Hepatocyte (in vitro differentiated cells): ENCODE measurements at regions not wholly inside any gene's neighbourhood (a gene's known extent, or its start where the extent isn't known, plus 50 kb on each side); places are given as distances from the start of the nearest gene placed in this dataset.

Experiments used
- EZH2 ChIP-seq: fragments of 200-600 bp; sonication (generic); IDR thresholded peaks from 2 replicates; pipeline ENCODE4 v1.6.1; 2016; ENCODE audit warnings: antibody characterized with exemption, mild to moderate bottlenecking, borderline replicate concordance
- EZH2phosphoT487 ChIP-seq: fragments of 200-600 bp; sonication (generic); IDR thresholded peaks from one replicate; pipeline ENCODE4 v1.6.1; 2018; ENCODE audit warnings: antibody characterized with exemption, mild to moderate bottlenecking, low read depth, moderate library complexity; ENCODE audit not compliant: unreplicated experiment, severe bottlenecking
- TF ChIP-seq, protein P1 (sequence below): fragments of 200-600 bp; sonication (generic); IDR thresholded peaks from 2 replicates; pipeline ENCODE4 v1.5.1; 2016; ENCODE audit warnings: antibody characterized with exemption, mild to moderate bottlenecking; ENCODE audit not compliant: poor library complexity

DNA sequence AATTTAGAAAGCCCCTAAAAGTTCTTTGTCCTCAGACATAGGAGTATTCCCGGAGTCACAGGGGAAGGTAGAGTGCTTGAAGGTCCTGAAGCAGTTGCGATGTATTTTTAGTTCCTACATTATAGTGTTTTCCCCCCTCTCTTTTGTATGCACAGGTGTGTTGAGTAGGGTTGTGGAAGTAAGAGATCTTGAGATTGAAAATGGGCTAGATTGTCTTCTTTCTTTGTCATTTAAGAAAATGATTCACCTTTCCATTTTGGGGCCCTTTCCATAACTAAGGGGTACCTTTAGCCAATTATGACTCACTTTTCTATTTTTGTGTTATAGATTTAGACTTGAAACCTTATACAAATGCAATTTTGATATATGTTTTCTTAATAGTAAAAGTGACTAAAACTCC, 75.8 kb upstream of the AFF2 start:
- TF ChIP-seq, protein P1, sequence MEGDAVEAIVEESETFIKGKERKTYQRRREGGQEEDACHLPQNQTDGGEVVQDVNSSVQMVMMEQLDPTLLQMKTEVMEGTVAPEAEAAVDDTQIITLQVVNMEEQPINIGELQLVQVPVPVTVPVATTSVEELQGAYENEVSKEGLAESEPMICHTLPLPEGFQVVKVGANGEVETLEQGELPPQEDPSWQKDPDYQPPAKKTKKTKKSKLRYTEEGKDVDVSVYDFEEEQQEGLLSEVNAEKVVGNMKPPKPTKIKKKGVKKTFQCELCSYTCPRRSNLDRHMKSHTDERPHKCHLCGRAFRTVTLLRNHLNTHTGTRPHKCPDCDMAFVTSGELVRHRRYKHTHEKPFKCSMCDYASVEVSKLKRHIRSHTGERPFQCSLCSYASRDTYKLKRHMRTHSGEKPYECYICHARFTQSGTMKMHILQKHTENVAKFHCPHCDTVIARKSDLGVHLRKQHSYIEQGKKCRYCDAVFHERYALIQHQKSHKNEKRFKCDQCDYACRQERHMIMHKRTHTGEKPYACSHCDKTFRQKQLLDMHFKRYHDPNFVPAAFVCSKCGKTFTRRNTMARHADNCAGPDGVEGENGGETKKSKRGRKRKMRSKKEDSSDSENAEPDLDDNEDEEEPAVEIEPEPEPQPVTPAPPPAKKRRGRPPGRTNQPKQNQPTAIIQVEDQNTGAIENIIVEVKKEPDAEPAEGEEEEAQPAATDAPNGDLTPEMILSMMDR, result no peak
- TF ChIP-seq EZH2 (no peak), EZH2phosphoT487 (no peak)
